Peyer's patch (tissue), 4 donors: ENCODE measurements at regions not wholly inside any gene's neighbourhood (a gene's known extent, or its start where the extent isn't known, plus 50 kb on each side); places are given as distances from the start of the nearest gene placed in this dataset.

Experiments
- POLR2A ChIP-seq, 2 donors: fragments of 450-650 bp; IDR thresholded peaks; one replicate each; pipeline ENCODE4 v1.5.1; 2017; ENCODE audit warnings: antibody characterized with exemption in 2 of 2, mild to moderate bottlenecking in 2 of 2, moderate library complexity in 2 of 2
- TF ChIP-seq, protein P1 (sequence below), 6 experiments: fragments of 450-650 bp in 4 of 6; fragments of 200-600 bp in 2 of 6; sonication (generic) in 1 of 6; IDR thresholded peaks; one replicate each; pipeline ENCODE4 v1.5.1; 2017 to 2019; ENCODE audit warnings: antibody characterized with exemption in 6 of 6, mild to moderate bottlenecking in 3 of 6, moderate library complexity in 1 of 6

DNA sequence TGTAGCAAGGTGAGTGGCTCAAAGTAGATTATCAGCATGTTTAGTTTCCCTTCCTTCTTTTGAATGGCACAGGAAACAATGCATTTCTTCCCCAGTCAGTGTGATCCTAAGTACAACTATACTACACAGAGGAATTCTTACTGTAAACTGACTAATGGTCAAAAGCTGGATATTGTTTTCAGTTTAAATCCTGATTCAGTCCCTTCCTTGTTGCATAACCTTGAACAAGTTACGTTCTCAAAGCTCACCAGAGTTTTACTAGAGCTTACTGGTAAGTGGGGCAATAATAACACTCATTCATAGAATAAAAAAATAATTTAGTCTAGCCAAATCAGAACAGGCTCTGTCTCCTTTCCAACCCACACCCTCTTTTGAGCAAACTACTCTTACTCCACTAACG is 180.1 kb downstream of the POSTN start:
- TF ChIP-seq, protein P1, sequence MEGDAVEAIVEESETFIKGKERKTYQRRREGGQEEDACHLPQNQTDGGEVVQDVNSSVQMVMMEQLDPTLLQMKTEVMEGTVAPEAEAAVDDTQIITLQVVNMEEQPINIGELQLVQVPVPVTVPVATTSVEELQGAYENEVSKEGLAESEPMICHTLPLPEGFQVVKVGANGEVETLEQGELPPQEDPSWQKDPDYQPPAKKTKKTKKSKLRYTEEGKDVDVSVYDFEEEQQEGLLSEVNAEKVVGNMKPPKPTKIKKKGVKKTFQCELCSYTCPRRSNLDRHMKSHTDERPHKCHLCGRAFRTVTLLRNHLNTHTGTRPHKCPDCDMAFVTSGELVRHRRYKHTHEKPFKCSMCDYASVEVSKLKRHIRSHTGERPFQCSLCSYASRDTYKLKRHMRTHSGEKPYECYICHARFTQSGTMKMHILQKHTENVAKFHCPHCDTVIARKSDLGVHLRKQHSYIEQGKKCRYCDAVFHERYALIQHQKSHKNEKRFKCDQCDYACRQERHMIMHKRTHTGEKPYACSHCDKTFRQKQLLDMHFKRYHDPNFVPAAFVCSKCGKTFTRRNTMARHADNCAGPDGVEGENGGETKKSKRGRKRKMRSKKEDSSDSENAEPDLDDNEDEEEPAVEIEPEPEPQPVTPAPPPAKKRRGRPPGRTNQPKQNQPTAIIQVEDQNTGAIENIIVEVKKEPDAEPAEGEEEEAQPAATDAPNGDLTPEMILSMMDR (IDR thresholded peaks at IDR 0.05), result no peak
- TF ChIP-seq POLR2A (IDR thresholded peaks at IDR 0.05), result no peak
